H1 (cell line): ENCODE measurements at regions not wholly inside any gene's neighbourhood (a gene's known extent, or its start where the extent isn't known, plus 50 kb on each side); places are given as distances from the start of the nearest gene placed in this dataset.

Source experiments
- CTCF ChIA-PET: fragments of 300-600 bp; sonication (Branson Sonifier 250); formaldehyde crosslinking; loops from one replicate; lab custom pipeline; 2021; ENCODE audit not compliant: partially characterized antibody; lab: Charles Lee
- POLR2A ChIA-PET: fragments of 300-600 bp; sonication (Branson Sonifier 250); formaldehyde crosslinking; loops from one replicate; lab custom pipeline; 2021; ENCODE audit warnings: inconsistent platforms; ENCODE audit not compliant: partially characterized antibody; lab: Charles Lee
- DNase-seq, 2 experiments: peaks; one replicate each; pipeline versions ENCODE4 v3.0.0 to v3.0.0-alpha.2; 2010 to 2022; ENCODE audit warnings: low spot score in 2 of 2, low read depth in 1 of 2, mixed read lengths in 1 of 2
- FAIRE-seq: peaks from 2 replicates; lab custom pipeline; 2011; peaks lifted over from hg19 to GRCh38; lab: Jason Lieb, UNC
- H2AFZ ChIP-seq: 2 replicates; pipeline ENCODE4 v1.8.1; 2012; ENCODE audit warnings: low read length, inconsistent platforms
- H2AK5ac ChIP-seq: 2 replicates; pipeline ENCODE4 v1.6.1; 2013; ENCODE audit warnings: low read depth, low read length
- H2BK120ac ChIP-seq: replicated peaks from 2 replicates; pipeline ENCODE3; 2013; ENCODE audit warnings: low read depth, low read length, inconsistent platforms
- H2BK12ac ChIP-seq: 2 replicates; pipeline ENCODE4 v1.6.1; 2013; ENCODE audit warnings: low read depth, low read length
- H2BK15ac ChIP-seq: 2 replicates; pipeline ENCODE4 v1.6.1; 2013; ENCODE audit warnings: low read length
- H2BK20ac ChIP-seq: 2 replicates; pipeline ENCODE4 v1.6.1; 2013; ENCODE audit warnings: low read length
- H2BK5ac ChIP-seq: 2 replicates; pipeline ENCODE4 v1.6.1; 2013; ENCODE audit warnings: low read depth, low read length
- H3K14ac ChIP-seq: 2 replicates; pipeline ENCODE4 v1.6.1; 2013; ENCODE audit warnings: inconsistent platforms; ENCODE audit not compliant: insufficient read length
- H3K18ac ChIP-seq: 2 replicates; pipeline ENCODE4 v1.6.1; 2013; ENCODE audit warnings: low read length; ENCODE audit errors: extremely low read depth
- H3K23ac ChIP-seq: 2 replicates; pipeline ENCODE4 v1.6.1; 2013; ENCODE audit warnings: inconsistent platforms; ENCODE audit not compliant: insufficient read length
- H3K23me2 ChIP-seq: 2 replicates; pipeline ENCODE4 v1.6.1; 2013; ENCODE audit warnings: low read depth, low read length
- H3K27ac ChIP-seq: 2 replicates; pipeline ENCODE4 v1.6.1; 2011; ENCODE audit warnings: low read depth, low read length, inconsistent platforms
- H3K27me3 ChIP-seq, 4 experiments: replicated peaks in 1 of 4; 1 replicate in 1 of 4; 2 replicates in 3 of 4; pipeline versions ENCODE4 v1.6.1 to v1.8.1; 2011 to 2013; ENCODE audit warnings: low read length in 3 of 4, mild to moderate bottlenecking in 3 of 4, inconsistent platforms in 2 of 4, mixed read lengths in 2 of 4, moderate library complexity in 1 of 4; ENCODE audit not compliant: control insufficient read depth in 3 of 4, insufficient read depth in 3 of 4; ENCODE audit errors: extremely low read depth in 1 of 4
- H3K36me3 ChIP-seq, 4 experiments: 2 replicates each; pipeline versions ENCODE4 v1.6.1 to v1.8.1; 2011 to 2013; ENCODE audit warnings: mild to moderate bottlenecking in 4 of 4, low read length in 3 of 4, moderate library complexity in 2 of 4, control low read depth in 1 of 4, inconsistent platforms in 1 of 4; ENCODE audit not compliant: insufficient read depth in 4 of 4, control insufficient read depth in 2 of 4
- H3K4ac ChIP-seq: replicated peaks from 2 replicates; pipeline ENCODE3; 2013; ENCODE audit warnings: low read length, low read depth, mixed read lengths, inconsistent platforms; ENCODE audit not compliant: insufficient read length
- H3K4me1 ChIP-seq, 4 experiments: replicated peaks in 1 of 4; 1 replicate in 1 of 4; 2 replicates in 3 of 4; pipeline versions ENCODE4 v1.6.1 to v1.8.1; 2011 to 2013; ENCODE audit warnings: low read length in 3 of 4, inconsistent platforms in 2 of 4, mixed read lengths in 1 of 4; ENCODE audit not compliant: insufficient read depth in 4 of 4, control insufficient read depth in 3 of 4
- H3K4me2 ChIP-seq, 2 experiments: 2 replicates each; pipeline versions ENCODE4 v1.6.1 to v1.8.1; 2011 to 2013; ENCODE audit warnings: low read depth in 2 of 2, low read length in 2 of 2, control low read depth in 1 of 2, inconsistent platforms in 1 of 2, mild to moderate bottlenecking in 1 of 2; ENCODE audit not compliant: insufficient read depth in 1 of 2
- H3K4me3 ChIP-seq, 4 experiments: fragments of 200-600, 300-600 bp in 1 of 4; sonication (generic), shearing (Covaris generic), sonication (Bioruptor Twin) in 1 of 4; 2 replicates each; pipeline versions ENCODE4 v1.5.1 to v1.8.1; 2011 to 2016; ENCODE audit warnings: low read length in 4 of 4, low read depth in 3 of 4, control low read depth in 2 of 4, inconsistent platforms in 2 of 4, mild to moderate bottlenecking in 2 of 4, mixed read lengths in 1 of 4, moderate library complexity in 1 of 4; ENCODE audit not compliant: insufficient read depth in 2 of 4; ENCODE audit errors: extremely low read depth in 1 of 4
- H3K56ac ChIP-seq: replicated peaks from 2 replicates; pipeline ENCODE3; 2013; ENCODE audit warnings: low read depth, mild to moderate bottlenecking, mixed read lengths, low read length, inconsistent platforms; ENCODE audit not compliant: insufficient read length
- H3K79me1 ChIP-seq: 2 replicates; pipeline ENCODE4 v1.6.1; 2013; ENCODE audit warnings: low read depth, low read length, control low read depth
- H3K79me2 ChIP-seq, 2 experiments: 2 replicates each; pipeline versions ENCODE4 v1.6.1 to v1.8.1; 2012 to 2013; ENCODE audit warnings: low read length in 2 of 2, mild to moderate bottlenecking in 2 of 2, inconsistent platforms in 1 of 2; ENCODE audit not compliant: insufficient read depth in 2 of 2, control insufficient read depth in 1 of 2
- H3K9ac ChIP-seq, 4 experiments: replicated peaks in 1 of 4; 1 replicate in 1 of 4; 2 replicates in 3 of 4; pipeline versions ENCODE4 v1.6.1 to v1.8.1; 2011 to 2013; ENCODE audit warnings: low read depth in 3 of 4, low read length in 3 of 4, control low read depth in 2 of 4, mild to moderate bottlenecking in 2 of 4, moderate library complexity in 2 of 4, inconsistent platforms in 1 of 4; ENCODE audit errors: extremely low read depth in 1 of 4
- H3K9me3 ChIP-seq, 2 experiments: 2 replicates each; pipeline versions ENCODE4 v1.6.1 to v1.8.1; 2012 to 2013; ENCODE audit warnings: mild to moderate bottlenecking in 2 of 2, moderate library complexity in 2 of 2, control low read depth in 1 of 2, inconsistent platforms in 1 of 2, low read depth in 1 of 2, low read length in 1 of 2, mixed read lengths in 1 of 2; ENCODE audit not compliant: insufficient read depth in 2 of 2
- H4K20me1 ChIP-seq, 2 experiments: replicated peaks in 1 of 2; 2 replicates each; pipeline versions ENCODE3 to v1.8.1; 2011 to 2013; ENCODE audit warnings: inconsistent platforms in 2 of 2, low read length in 2 of 2, mild to moderate bottlenecking in 1 of 2; ENCODE audit not compliant: insufficient read depth in 2 of 2, control insufficient read depth in 1 of 2
- H4K5ac ChIP-seq: 2 replicates; pipeline ENCODE4 v1.6.1; 2013; ENCODE audit warnings: low read length, low read depth, mixed read lengths, inconsistent platforms; ENCODE audit not compliant: insufficient read length
- H4K8ac ChIP-seq: 2 replicates; pipeline ENCODE4 v1.8.0; 2013; ENCODE audit warnings: mild to moderate bottlenecking, moderate library complexity, low read length, inconsistent platforms; ENCODE audit not compliant: insufficient read depth; ENCODE audit errors: extremely low read depth
- H4K91ac ChIP-seq: replicated peaks from 2 replicates; pipeline ENCODE3; 2013; ENCODE audit warnings: low read length, mixed read lengths, inconsistent platforms; ENCODE audit not compliant: insufficient read length
- BACH1 ChIP-seq: IDR thresholded peaks from 2 replicates; pipeline ENCODE4 v1.6.1; 2012; ENCODE audit warnings: low read length, improper control_type of control experiment
- CEBPB ChIP-seq: IDR thresholded peaks from 2 replicates; pipeline ENCODE4 v1.6.1; 2012; ENCODE audit warnings: low read depth, low read length
- SIRT6 ChIP-seq: IDR thresholded peaks from one replicate; pipeline ENCODE4 v1.7.1; 2012; ENCODE audit warnings: low read length, inconsistent platforms
- SP2 ChIP-seq: IDR thresholded peaks from 2 replicates; pipeline ENCODE4 v1.6.1; 2012; ENCODE audit warnings: mild to moderate bottlenecking, low read length, inconsistent platforms
- SUZ12 ChIP-seq: fragments of 200-600 bp; sonication (generic); IDR thresholded peaks from 2 replicates; pipeline ENCODE4 v1.6.1; 2012; ENCODE audit warnings: mild to moderate bottlenecking, inconsistent platforms, low read length, moderate library complexity, mixed read lengths
- WGBS, 2 experiments: shearing (Covaris generic) in 1 of 2; methylation state at CpG; one replicate each; pipeline versions ENCODE4 v1.1.6 to v1.1.7; 2013 to 2015; ENCODE audit warnings: low lambda C conversion rate in 2 of 2, mixed read lengths in 2 of 2, inconsistent platforms in 1 of 2, low coverage in 1 of 2, missing lambda C conversion rate in 1 of 2; ENCODE audit not compliant: insufficient replicate concordance in 2 of 2, insufficient coverage in 1 of 2, insufficient read length in 1 of 2; ENCODE audit errors: extremely low coverage in 1 of 2, missing lambda C conversion rate in 1 of 2; 5-methylcytosine and 5-hydroxymethylcytosine counted together

DNA sequence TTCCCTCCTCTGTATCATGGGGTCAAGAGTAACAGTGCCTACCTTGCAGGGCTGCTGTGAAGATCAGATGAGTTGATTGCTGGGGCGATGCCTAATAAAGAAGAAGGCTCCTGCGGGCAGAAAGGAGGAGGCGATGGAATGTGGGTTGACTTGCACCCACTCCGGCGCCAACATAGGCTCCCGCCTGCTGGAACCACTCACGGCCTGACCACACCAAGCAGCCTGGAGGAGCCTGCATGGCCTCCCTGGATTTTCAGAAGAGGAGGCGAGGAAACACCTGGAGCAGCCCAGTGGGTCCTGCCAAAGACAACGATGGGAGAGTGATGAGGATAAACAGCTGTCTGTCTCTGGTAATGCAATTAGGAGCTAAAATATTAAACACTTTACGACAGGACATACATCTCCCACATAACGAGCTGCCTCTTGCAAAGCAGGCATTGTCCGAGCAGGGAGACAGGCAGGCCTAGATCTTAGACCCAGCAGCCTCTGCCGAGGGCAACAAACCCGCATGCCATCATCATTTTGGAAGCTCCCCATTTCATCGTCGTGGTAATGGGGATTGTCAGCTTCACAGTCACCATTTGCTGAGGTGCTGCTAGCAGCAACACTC, 302.9 kb upstream of the ZMIZ1 start:
- no peak for FAIRE-seq
- Histone ChIP-seq H3K4me1 (no peaks in the 10 kb centered on the region), H2BK120ac (no peak overlapping the region), H3K23me2 (peaks cover 3% of the 10 kb centered on the region; the same call in 1 of the 2 replicates), H4K8ac (no peak overlapping the region; the same call in 1 of the 2 replicates), H3K56ac (no peak overlapping the region), H4K20me1 (peaks cover 0 to 3% of the 10 kb centered on the region in 2 experiments), H3K27me3 (no peaks in the 10 kb centered on the region), H3K9ac (no peak overlapping the region), H3K23ac (no peak overlapping the region), H2BK20ac (no peak overlapping the region), H2AFZ (no peak overlapping the region), H3K4me2 (no peak overlapping the region), H3K79me2 (no peaks in the 10 kb centered on the region), H2BK12ac (no peak overlapping the region), H2BK15ac (no peak overlapping the region), H2AK5ac (no peak overlapping the region), H3K79me1 (peaks cover 2% of the 10 kb centered on the region; the same call in 1 of the 2 replicates), H3K27ac (no peak overlapping the region), H4K91ac (no peak overlapping the region), H3K14ac (no peak overlapping the region), H3K4ac (no peak overlapping the region), H3K9me3 (no peaks in the 10 kb centered on the region), H3K4me3 (no peak overlapping the region), H3K36me3 (no peaks in the 10 kb centered on the region), H2BK5ac (no peak overlapping the region), H3K18ac (no peak overlapping the region), H4K5ac (no peak overlapping the region)
- CTCF ChIA-PET: interaction anchor here (1.5 kb wide), 1 partner anchor 430 kb away, joined by 3 read pairs; no protein-coding TSS in a partner anchor
- POLR2A ChIA-PET: interaction anchor here (1.0 kb wide), 1 partner anchor 9 kb away, joined by 3 read pairs; no protein-coding TSS in a partner anchor
- no peak for DNase-seq
- 90% methylated on average over 13 of the region's 16 CpGs; no CpG with 5 or more reads in 1 of the 2 experiments for WGBS, 2 experiments
- TF ChIP-seq BACH1 (no peak), SIRT6 (no peak), CEBPB (no peak), SUZ12 (no peak), SP2 (no peak)
